Body of pancreas (tissue), 4 donors: ENCODE measurements at regions not wholly inside any gene's neighbourhood (a gene's known extent, or its start where the extent isn't known, plus 50 kb on each side); places are given as distances from the start of the nearest gene placed in this dataset.
"Not testable (repeated sequence)": the region's sequence is repeated elsewhere in the genome, so short reads cannot be mapped to it uniquely, and the experiment has no call there.

Experiments
- CTCF ChIP-seq, 7 experiments: fragments of 450-650 bp in 4 of 7; fragments of 200-600 bp in 3 of 7; sonication (generic) in 3 of 7; IDR thresholded peaks; one replicate each; pipeline ENCODE4 v1.5.1; 2016 to 2019; ENCODE audit warnings: antibody characterized with exemption in 7 of 7
- POLR2A ChIP-seq, 3 donors: fragments of 450-650 bp; IDR thresholded peaks; one replicate each; pipeline ENCODE4 v1.6.1; 2016; ENCODE audit warnings: antibody characterized with exemption in 3 of 3, mild to moderate bottlenecking in 2 of 3

GRCh38 chr1:169052171-169052570 lies 54.3 kb upstream of the ATP1B1 start:
- not testable (repeated sequence) for TF ChIP-seq CTCF, POLR2A (IDR thresholded peaks at IDR 0.05)
